ENCODE measurements at regions not wholly inside any gene's neighbourhood (a gene's known extent, or its start where the extent isn't known, plus 50 kb on each side); places are given as distances from the start of the nearest gene placed in this dataset.

DNA sequence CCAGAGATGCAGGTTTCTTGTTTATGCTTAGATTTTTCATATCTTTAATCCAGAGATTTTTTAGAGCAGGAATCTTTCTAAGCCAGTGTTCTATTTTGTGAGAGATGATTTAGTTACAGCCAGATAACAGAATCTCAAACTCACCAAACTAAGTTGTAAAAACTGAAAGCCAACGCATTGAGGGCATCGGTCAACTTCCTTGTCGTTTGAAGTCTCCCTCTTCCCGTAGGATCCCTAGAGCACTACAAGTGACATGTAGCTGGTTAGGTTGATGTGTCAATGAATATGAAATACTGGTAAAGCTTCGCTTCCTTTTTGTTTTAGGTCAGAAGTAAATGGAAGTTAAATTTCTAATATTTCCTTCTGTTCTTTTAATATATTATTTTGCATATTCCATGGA lies 139.6 kb downstream of the YIPF5 start:
- TF ChIP-seq, protein P1, sequence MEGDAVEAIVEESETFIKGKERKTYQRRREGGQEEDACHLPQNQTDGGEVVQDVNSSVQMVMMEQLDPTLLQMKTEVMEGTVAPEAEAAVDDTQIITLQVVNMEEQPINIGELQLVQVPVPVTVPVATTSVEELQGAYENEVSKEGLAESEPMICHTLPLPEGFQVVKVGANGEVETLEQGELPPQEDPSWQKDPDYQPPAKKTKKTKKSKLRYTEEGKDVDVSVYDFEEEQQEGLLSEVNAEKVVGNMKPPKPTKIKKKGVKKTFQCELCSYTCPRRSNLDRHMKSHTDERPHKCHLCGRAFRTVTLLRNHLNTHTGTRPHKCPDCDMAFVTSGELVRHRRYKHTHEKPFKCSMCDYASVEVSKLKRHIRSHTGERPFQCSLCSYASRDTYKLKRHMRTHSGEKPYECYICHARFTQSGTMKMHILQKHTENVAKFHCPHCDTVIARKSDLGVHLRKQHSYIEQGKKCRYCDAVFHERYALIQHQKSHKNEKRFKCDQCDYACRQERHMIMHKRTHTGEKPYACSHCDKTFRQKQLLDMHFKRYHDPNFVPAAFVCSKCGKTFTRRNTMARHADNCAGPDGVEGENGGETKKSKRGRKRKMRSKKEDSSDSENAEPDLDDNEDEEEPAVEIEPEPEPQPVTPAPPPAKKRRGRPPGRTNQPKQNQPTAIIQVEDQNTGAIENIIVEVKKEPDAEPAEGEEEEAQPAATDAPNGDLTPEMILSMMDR (IDR thresholded peaks at IDR 0.05; ENCODE audit: low read depth, low read length) = no peak
- no peak for TF ChIP-seq EZH2phosphoT487 (IDR thresholded peaks at IDR 0.05; ENCODE audit: low read depth)
